H1 (cell line): ENCODE measurements at regions not wholly inside any gene's neighbourhood (a gene's known extent, or its start where the extent isn't known, plus 50 kb on each side); places are given as distances from the start of the nearest gene placed in this dataset.

Experiments
- CHD2 ChIP-seq: IDR thresholded peaks from 2 replicates; pipeline ENCODE4 v1.6.1; 2012; ENCODE audit warnings: low read length, improper control_type of control experiment
- HDAC2 ChIP-seq, 2 experiments: fragments of 300-600 bp in 1 of 2; sonication (generic) in 1 of 2; IDR thresholded peaks; 2 replicates each; pipeline ENCODE4 v1.6.1; 2011 to 2012; ENCODE audit warnings: low read depth in 2 of 2, low read length in 2 of 2, mild to moderate bottlenecking in 2 of 2, moderate library complexity in 2 of 2, borderline replicate concordance in 1 of 2, inconsistent platforms in 1 of 2
- HDAC6 ChIP-seq: IDR thresholded peaks from one replicate; pipeline ENCODE4 v1.7.1; 2012; ENCODE audit warnings: low read depth, mild to moderate bottlenecking, inconsistent platforms, low read length, moderate library complexity
- PHF8 ChIP-seq: fragments of 200-600 bp; sonication (generic); conservative IDR thresholded peaks from 2 replicates; pipeline ENCODE4 v1.7.1; 2012; ENCODE audit warnings: low read depth, mild to moderate bottlenecking, inconsistent platforms, low read length, moderate library complexity
- RNF2 ChIP-seq: fragments of 200-900, 300-1000 bp; sonication (generic); IDR thresholded peaks from 2 replicates; pipeline ENCODE4 v1.7.1; 2016; ENCODE audit warnings: borderline replicate concordance, low read depth, mild to moderate bottlenecking, antibody characterized with exemption, low read length; ENCODE audit not compliant: poor library complexity, severe bottlenecking; ENCODE audit errors: missing control alignments
- SIN3A ChIP-seq, 2 experiments: IDR thresholded peaks in 1 of 2; conservative IDR thresholded peaks in 1 of 2; 2 replicates each; pipeline ENCODE4 v1.6.1; 2011 to 2012; ENCODE audit warnings: low read length in 2 of 2, improper control_type of control experiment in 1 of 2, low read depth in 1 of 2, mild to moderate bottlenecking in 1 of 2
- SIRT6 ChIP-seq: IDR thresholded peaks from one replicate; pipeline ENCODE4 v1.7.1; 2012; ENCODE audit warnings: low read length, inconsistent platforms
- SUZ12 ChIP-seq: fragments of 200-600 bp; sonication (generic); IDR thresholded peaks from 2 replicates; pipeline ENCODE4 v1.6.1; 2012; ENCODE audit warnings: mild to moderate bottlenecking, inconsistent platforms, low read length, moderate library complexity, mixed read lengths

DNA sequence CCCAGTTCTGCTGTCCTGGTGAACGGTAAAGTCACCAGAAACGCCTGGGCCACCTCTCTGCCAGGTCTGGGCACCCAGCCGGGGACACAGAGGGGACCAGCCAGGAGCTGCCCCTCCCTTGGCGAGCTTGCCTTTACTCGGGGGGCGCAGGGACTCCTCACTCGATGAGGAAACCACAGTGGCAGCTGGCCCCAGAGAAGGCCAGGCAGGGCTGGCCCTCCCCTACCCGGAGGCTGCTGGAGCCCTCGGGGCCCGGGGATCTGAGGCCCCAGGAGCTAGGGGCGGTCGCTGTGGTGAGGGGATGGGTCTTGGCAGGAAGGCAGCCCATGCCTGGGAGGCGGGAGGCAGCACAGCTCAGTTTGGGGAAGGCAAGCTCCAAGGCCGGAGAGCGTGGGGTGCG, 80.4 kb upstream of the SLCO4A1 start (continued):
- TF ChIP-seq SIN3A (conservative IDR thresholded peaks at IDR 0.05 in 1 of 2, IDR thresholded peaks at IDR 0.05 in 1 of 2; ENCODE audit: low read depth in 1 of 2, low read length in 2 of 2) (no peak), HDAC6 (no peak), RNF2 (no peak), CHD2 (no peak), HDAC2 (IDR thresholded peaks at IDR 0.05; ENCODE audit: borderline replicate concordance in 1 of 2, low read depth in 2 of 2, low read length in 2 of 2) (no peak), PHF8 (no peak), SUZ12 (no peak), SIRT6 (no peak)
- TF ChIP-seq, all 59 proteins: peak for 0
